K562 (cell line): ENCODE measurements at regions not wholly inside any gene's neighbourhood (a gene's known extent, or its start where the extent isn't known, plus 50 kb on each side); places are given as distances from the start of the nearest gene placed in this dataset.

Experiments
- ATAC-seq: fragments of 200-7000 bp; cut with Tn5 transposase; 3 replicates; pipeline ENCODE4 v1.9.1; 2020; ENCODE audit warnings: moderate library complexity
- BruUV-seq: library from RNA; stranded (reverse); fragments of 400-500 nt; replicated peaks from 2 replicates; lab custom pipeline; 2021; lab: Mats Ljungman, UMichigan
- CTCF ChIA-PET: fragments of 300-600 bp; formaldehyde crosslinking; extraction: SDS; loops from one replicate; lab custom pipeline; 2021; ENCODE audit warnings: low intra/inter-chr PET ratio; lab: Yijun Ruan, JAX
- POLR2A ChIA-PET: fragments of 300-600, 350-650 bp; sonication (Branson Sonifier 250); formaldehyde crosslinking; extraction: SDS; loops from one replicate; lab custom pipeline; 2021; ENCODE audit warnings: antibody characterized with exemption, inconsistent platforms; lab: Yijun Ruan, JAX
- DNase-seq, 4 experiments: peaks; one replicate each; pipeline versions ENCODE4 v3.0.0 to v3.0.0-alpha.2; 2011 to 2018; ENCODE audit warnings: low spot score in 3 of 4, mixed read lengths in 3 of 4; ENCODE audit errors: extremely low read depth in 1 of 4
- FAIRE-seq: peaks from 2 replicates; lab custom pipeline; 2011; peaks lifted over from hg19 to GRCh38; lab: Jason Lieb, UNC
- H2AFZ ChIP-seq: 2 replicates; pipeline ENCODE4 v1.6.0; 2011; ENCODE audit warnings: low read depth, low read length, control low read depth, inconsistent platforms
- H3K27ac ChIP-seq: fragments of 200-600 bp; 3 replicates; pipeline ENCODE4 v1.8.0; 2011; ENCODE audit warnings: low read depth, mild to moderate bottlenecking, control low read depth, inconsistent platforms, low read length, moderate library complexity, mixed read lengths; ENCODE audit errors: extremely low read depth
- H3K27me3 ChIP-seq, 2 experiments: fragments of 300-600 bp in 1 of 2; 2 replicates in 1 of 2; 3 replicates in 1 of 2; pipeline versions ENCODE4 v1.6.0 to v1.8.0; 2011; ENCODE audit warnings: inconsistent platforms in 2 of 2, low read length in 2 of 2, mild to moderate bottlenecking in 1 of 2, mixed read lengths in 1 of 2, moderate library complexity in 1 of 2; ENCODE audit not compliant: control insufficient read depth in 2 of 2, insufficient read depth in 2 of 2
- H3K36me3 ChIP-seq: fragments of 300-600 bp; 3 replicates; pipeline ENCODE4 v1.8.0; 2011; ENCODE audit warnings: mild to moderate bottlenecking, low read length, inconsistent platforms; ENCODE audit not compliant: control insufficient read depth, insufficient read depth
- H3K4me1 ChIP-seq, 2 experiments: fragments of 200-600 bp in 1 of 2; replicated peaks in 1 of 2; 2 replicates in 1 of 2; 3 replicates in 1 of 2; pipeline versions ENCODE4 v1.5.1 to v1.8.0; 2011; ENCODE audit warnings: inconsistent platforms in 2 of 2, low read length in 2 of 2, mild to moderate bottlenecking in 1 of 2, mixed read lengths in 1 of 2, moderate library complexity in 1 of 2; ENCODE audit not compliant: control insufficient read depth in 2 of 2, insufficient read depth in 2 of 2
- H3K4me2 ChIP-seq: 2 replicates; pipeline ENCODE4 v1.6.1; 2011; ENCODE audit warnings: low read length, control low read depth, inconsistent platforms, mixed read lengths; ENCODE audit not compliant: insufficient read depth
- H3K4me3 ChIP-seq: fragments of 200-600 bp; sonication (generic), shearing (Covaris generic); 2 replicates; pipeline ENCODE4 v1.5.1; 2016; ENCODE audit warnings: control low read depth, inconsistent platforms
- H3K79me2 ChIP-seq: fragments of 200-600 bp; 3 replicates; pipeline ENCODE4 v1.8.0; 2011; ENCODE audit warnings: low read length, inconsistent platforms; ENCODE audit not compliant: control insufficient read depth, insufficient read depth
- H3K9ac ChIP-seq, 2 experiments: 2 replicates each; pipeline versions ENCODE4 v1.6.0 to v1.6.1; 2011; ENCODE audit warnings: low read depth in 2 of 2, low read length in 2 of 2, control low read depth in 1 of 2, inconsistent platforms in 1 of 2, mild to moderate bottlenecking in 1 of 2, mixed read lengths in 1 of 2; ENCODE audit not compliant: insufficient read depth in 1 of 2
- H3K9me1 ChIP-seq: one replicate; pipeline ENCODE4 v1.6.0; 2011; ENCODE audit warnings: inconsistent platforms, mild to moderate bottlenecking, low read length, moderate library complexity; ENCODE audit not compliant: control insufficient read depth, insufficient read depth
- H3K9me3 ChIP-seq: replicated peaks from 2 replicates; pipeline ENCODE4 v1.5.1; 2011; ENCODE audit warnings: low read depth, low read length, inconsistent platforms; ENCODE audit not compliant: control insufficient read depth, insufficient read depth
- H4K20me1 ChIP-seq: replicated peaks from 2 replicates; pipeline ENCODE4 v1.6.1; 2011; ENCODE audit warnings: low read length, inconsistent platforms, mixed read lengths; ENCODE audit not compliant: control insufficient read depth, insufficient read depth
- DNMT1 ChIP-seq: fragments of 450-650 bp; IDR thresholded peaks from 2 replicates; pipeline ENCODE4 v1.6.1; 2016; ENCODE audit warnings: antibody characterized with exemption, mild to moderate bottlenecking
- FOXM1 ChIP-seq, 2 experiments: fragments of 450-650 bp in 1 of 2; sonication (generic) in 1 of 2; formaldehyde crosslinking in 1 of 2; IDR thresholded peaks; 2 replicates each; pipeline versions ENCODE4 v1.6.1 to v1.9.0; 2017 to 2022; ENCODE audit warnings: low read depth in 2 of 2, mild to moderate bottlenecking in 2 of 2, missing genetic modification reagents in 1 of 2, moderate library complexity in 1 of 2
- ILK ChIP-seq: fragments of 450-650 bp; IDR thresholded peaks from 2 replicates; pipeline ENCODE4 v1.6.1; 2016; ENCODE audit warnings: missing genetic modification characterization, low read depth, mild to moderate bottlenecking, missing compliant biosample characterization, moderate library complexity, borderline replicate concordance
- MAZ ChIP-seq, 2 experiments: fragments of 450-650 bp in 1 of 2; sonication (generic) in 1 of 2; formaldehyde crosslinking; IDR thresholded peaks in 1 of 2; conservative IDR thresholded peaks in 1 of 2; 2 replicates each; pipeline versions ENCODE4 v1.4.0 to v1.5.0; 2020; ENCODE audit warnings: mild to moderate bottlenecking in 1 of 2, missing genetic modification reagents in 1 of 2
- PHF21A ChIP-seq: fragments of 450-650 bp; IDR thresholded peaks from 2 replicates; pipeline ENCODE4 v1.6.1; 2017; ENCODE audit warnings: low read depth, borderline replicate concordance
- ZFP1 ChIP-seq: fragments of 450-650 bp; formaldehyde crosslinking; IDR thresholded peaks from 2 replicates; pipeline ENCODE4 v1.4.0; 2020; ENCODE audit warnings: mild to moderate bottlenecking, mixed read lengths
- ZNF695 ChIP-seq: fragments of 450-650 bp; formaldehyde crosslinking; IDR thresholded peaks from 2 replicates; pipeline ENCODE4 v1.4.0; 2020; ENCODE audit warnings: mild to moderate bottlenecking, moderate library complexity
- WGBS: fragments of 100-300 bp; shearing (Covaris generic); methylation state at CpG from one replicate; pipeline ENCODE4 v1.1.6; 2016; ENCODE audit warnings: low coverage, mixed read lengths; ENCODE audit not compliant: insufficient coverage; ENCODE audit errors: missing lambda C conversion rate; 5-methylcytosine and 5-hydroxymethylcytosine counted together
- in situ Hi-C: fragments of 300-500 bp; cut with MboI; formaldehyde crosslinking; loops from 4 replicates; pipeline ENCODE4 v1.15.0; 2018; ENCODE audit warnings: inconsistent platforms, mixed read lengths
- intact Hi-C: fragments of 100-400 bp; cut with micrococcal nuclease; formaldehyde crosslinking; loops from 2 replicates; pipeline ENCODE4 v1.14.2; 2022
- TF ChIP-seq, protein P1 (sequence below): sonication (generic); formaldehyde crosslinking; IDR thresholded peaks from 2 replicates; pipeline ENCODE4 v1.8.0; 2022; ENCODE audit warnings: missing genetic modification reagents, mild to moderate bottlenecking, borderline replicate concordance
- TF ChIP-seq, protein P2 (sequence below): fragments of 250-450 bp; sonication (Bioruptor Pico); IDR thresholded peaks from 2 replicates; pipeline ENCODE4 v1.4.0; 2020; ENCODE audit warnings: mild to moderate bottlenecking, moderate library complexity, borderline replicate concordance

DNA sequence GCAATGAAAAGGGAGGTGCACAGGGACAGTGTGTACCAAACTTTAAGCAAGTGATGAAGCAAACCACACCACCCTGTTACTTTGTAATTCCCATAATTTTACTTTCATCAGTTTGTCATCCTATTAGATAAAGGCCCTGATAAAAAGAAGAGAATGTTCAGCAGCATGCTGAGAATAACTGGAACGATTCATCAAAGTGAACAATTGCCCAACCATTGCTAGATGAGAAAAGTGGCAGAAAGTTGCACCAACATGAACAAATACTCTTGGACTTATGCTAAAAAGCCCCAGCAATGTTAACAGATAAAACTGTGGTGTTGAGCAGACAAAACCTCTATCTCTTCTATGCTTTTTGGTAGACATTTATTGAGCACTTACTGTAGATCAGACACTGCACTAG, 75.5 kb upstream of the PCGF5 start (continued):
- TF ChIP-seq MAZ (CRISPR knock-in tag; conservative IDR thresholded peaks at IDR 0.05 in 1 of 2, IDR thresholded peaks at IDR 0.05 in 1 of 2): no peak

DNA sequence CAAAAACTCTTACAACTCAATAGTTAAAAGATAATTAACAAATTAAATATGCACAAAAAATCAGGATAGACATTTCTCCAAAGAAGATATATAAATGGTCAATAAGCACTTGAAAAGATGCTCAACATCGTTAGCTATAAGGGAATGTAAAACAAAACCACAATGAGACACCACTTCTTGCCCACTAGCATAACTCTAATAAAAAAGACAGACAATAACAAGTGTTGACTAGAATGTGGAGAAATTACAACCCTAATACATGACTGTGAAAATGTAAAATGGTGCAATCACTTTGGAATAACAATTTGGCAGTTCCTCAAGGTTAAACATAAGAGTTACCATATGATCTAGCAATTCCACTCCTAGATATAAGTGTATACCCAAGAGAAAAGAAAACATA, 74.3 kb upstream of the PCGF5 start:
- H3K9me3 ChIP-seq: no peaks in the 10 kb centered on the region
- no peak overlapping the region for H3K27ac ChIP-seq
- ChIA-PET POLR2A (no interaction called here), CTCF (no interaction called here)
- H3K9ac ChIP-seq: no peak overlapping the region
- no peaks in the 10 kb centered on the region for H3K79me2 ChIP-seq
- no peaks in the 10 kb centered on the region for H3K9me1 ChIP-seq
- no peak overlapping the region for H3K4me3 ChIP-seq
- H2AFZ ChIP-seq: no peak overlapping the region
- FAIRE-seq (no peak), DNase-seq (no peak), ATAC-seq (no peak)
- H3K4me2 ChIP-seq: no peak overlapping the region
- in situ Hi-C loops (no loop called here), intact Hi-C loops (no loop called here)
- no peaks in the 10 kb centered on the region for H3K27me3 ChIP-seq
- H3K36me3 ChIP-seq: no peaks in the 10 kb centered on the region
- no peaks in the 10 kb centered on the region; a peak in 1 of 5 replicates for H3K4me1 ChIP-seq
- H4K20me1 ChIP-seq: no peaks in the 10 kb centered on the region
- no TSS peak for BruUV-seq
- no peak for TF ChIP-seq PHF21A
- TF ChIP-seq ILK (tag): no peak
- no peak for TF ChIP-seq ZFP1 (CRISPR knock-in tag)
- TF ChIP-seq DNMT1: no peak
- TF ChIP-seq, protein P1, sequence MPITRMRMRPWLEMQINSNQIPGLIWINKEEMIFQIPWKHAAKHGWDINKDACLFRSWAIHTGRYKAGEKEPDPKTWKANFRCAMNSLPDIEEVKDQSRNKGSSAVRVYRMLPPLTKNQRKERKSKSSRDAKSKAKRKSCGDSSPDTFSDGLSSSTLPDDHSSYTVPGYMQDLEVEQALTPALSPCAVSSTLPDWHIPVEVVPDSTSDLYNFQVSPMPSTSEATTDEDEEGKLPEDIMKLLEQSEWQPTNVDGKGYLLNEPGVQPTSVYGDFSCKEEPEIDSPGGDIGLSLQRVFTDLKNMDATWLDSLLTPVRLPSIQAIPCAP (CRISPR knock-in tag): no peak
- TF ChIP-seq, protein P2, sequence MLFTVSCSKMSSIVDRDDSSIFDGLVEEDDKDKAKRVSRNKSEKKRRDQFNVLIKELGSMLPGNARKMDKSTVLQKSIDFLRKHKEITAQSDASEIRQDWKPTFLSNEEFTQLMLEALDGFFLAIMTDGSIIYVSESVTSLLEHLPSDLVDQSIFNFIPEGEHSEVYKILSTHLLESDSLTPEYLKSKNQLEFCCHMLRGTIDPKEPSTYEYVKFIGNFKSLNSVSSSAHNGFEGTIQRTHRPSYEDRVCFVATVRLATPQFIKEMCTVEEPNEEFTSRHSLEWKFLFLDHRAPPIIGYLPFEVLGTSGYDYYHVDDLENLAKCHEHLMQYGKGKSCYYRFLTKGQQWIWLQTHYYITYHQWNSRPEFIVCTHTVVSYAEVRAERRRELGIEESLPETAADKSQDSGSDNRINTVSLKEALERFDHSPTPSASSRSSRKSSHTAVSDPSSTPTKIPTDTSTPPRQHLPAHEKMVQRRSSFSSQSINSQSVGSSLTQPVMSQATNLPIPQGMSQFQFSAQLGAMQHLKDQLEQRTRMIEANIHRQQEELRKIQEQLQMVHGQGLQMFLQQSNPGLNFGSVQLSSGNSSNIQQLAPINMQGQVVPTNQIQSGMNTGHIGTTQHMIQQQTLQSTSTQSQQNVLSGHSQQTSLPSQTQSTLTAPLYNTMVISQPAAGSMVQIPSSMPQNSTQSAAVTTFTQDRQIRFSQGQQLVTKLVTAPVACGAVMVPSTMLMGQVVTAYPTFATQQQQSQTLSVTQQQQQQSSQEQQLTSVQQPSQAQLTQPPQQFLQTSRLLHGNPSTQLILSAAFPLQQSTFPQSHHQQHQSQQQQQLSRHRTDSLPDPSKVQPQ (CRISPR knock-in tag): no peak
- no peak for TF ChIP-seq FOXM1 (IDR thresholded peaks at IDR 0.05; ENCODE audit: low read depth)
- TF ChIP-seq FOXM1 (CRISPR knock-in tag; IDR thresholded peaks at IDR 0.05; ENCODE audit: low read depth): no peak
- TF ChIP-seq ZNF695 (CRISPR knock-in tag): no peak
- WGBS: 0% methylated on average over 1 of the region's 1 CpG
